ENCODE measurements at regions not wholly inside any gene's neighbourhood (a gene's known extent, or its start where the extent isn't known, plus 50 kb on each side); places are given as distances from the start of the nearest gene placed in this dataset.
A peak's percentile ranks its signal among the peaks of the same experiment; 100 is the strongest.

- Histone ChIP-seq H3K27me3 (ENCODE audit: control insufficient read depth, insufficient read depth, low read length) (no peaks in the 10 kb centered on the region), H3K27ac (ENCODE audit: low read depth, low read length) (peak overlapping the region; percentile 57), H3K9me3 (ENCODE audit: control insufficient read depth, insufficient read depth, low read length) (no peaks in the 10 kb centered on the region; the same call in 1 of the 2 replicates), H3K4me3 (ENCODE audit: low read depth, low read length) (peak overlapping the region; percentile 84)
- no peak for TF ChIP-seq CTCF (IDR thresholded peaks at IDR 0.05; ENCODE audit: low read depth, low read length)
- DNase-seq (ENCODE audit: low read depth, low spot score), result no peak
- ChIA-PET POLR2A (interaction anchor here (0.6 to 1.2 kb wide), 2 partner anchors 19 to 40 kb away, joined by 3 read pairs; no protein-coding TSS in a partner anchor), CTCF (interaction anchor here (0.9 kb wide), 1 partner anchor 17 kb away, joined by 3 read pairs; no protein-coding TSS in a partner anchor)
Measured at GRCh38 chr1:9182784-9183257, 51.8 kb upstream of the H6PD start.

- POLR2A ChIA-PET, result no interaction called here
Measured at GRCh38 chr1:9183441-9183840, 51.1 kb upstream of the H6PD start.

GRCh38 chr1:9183898-9184297 lies 50.7 kb upstream of the H6PD start:
- Histone ChIP-seq H3K27ac (ENCODE audit: low read depth, low read length) (no peak overlapping the region), H3K9me3 (ENCODE audit: control insufficient read depth, insufficient read depth, low read length) (no peaks in the 10 kb centered on the region; the same call in 1 of the 2 replicates), H3K4me3 (ENCODE audit: low read depth, low read length) (peak overlapping the region; percentile 84), H3K27me3 (ENCODE audit: control insufficient read depth, insufficient read depth, low read length) (no peaks in the 10 kb centered on the region)
- ChIA-PET POLR2A (no interaction called here), CTCF (no interaction called here)
- DNase-seq (ENCODE audit: low read depth, low spot score), result no peak
- TF ChIP-seq CTCF (IDR thresholded peaks at IDR 0.05; ENCODE audit: low read depth, low read length), result no peak

More at GRCh38 chr1:9183441-9183840, 51.1 kb upstream of the H6PD start:
- H3K27me3 ChIP-seq (ENCODE audit: control insufficient read depth, insufficient read depth, low read length), result no peaks in the 10 kb centered on the region
- H3K4me3 ChIP-seq (ENCODE audit: low read depth, low read length), result peak overlapping the region; percentile 84
- DNase-seq (ENCODE audit: low read depth, low spot score), result no peak
- no peak for TF ChIP-seq CTCF (IDR thresholded peaks at IDR 0.05; ENCODE audit: low read depth, low read length)
- CTCF ChIA-PET, result interaction anchor here (0.9 kb wide), 1 partner anchor 18 kb away, joined by 3 read pairs; no protein-coding TSS in a partner anchor
- H3K27ac ChIP-seq (ENCODE audit: low read depth, low read length), result no peak overlapping the region
- no peaks in the 10 kb centered on the region; the same call in 1 of the 2 replicates for H3K9me3 ChIP-seq (ENCODE audit: control insufficient read depth, insufficient read depth, low read length)

- no peak for TF ChIP-seq CTCF (IDR thresholded peaks at IDR 0.05; ENCODE audit: low read depth, low read length)
- ChIA-PET CTCF (interaction anchor here (0.5 kb wide), 1 partner anchor 43 kb away, joined by 3 read pairs; no protein-coding TSS in a partner anchor), POLR2A (no interaction called here)
- DNase-seq (ENCODE audit: low read depth, low spot score), result no peak
- Histone ChIP-seq H3K27me3 (ENCODE audit: control insufficient read depth, insufficient read depth, low read length) (no peaks in the 10 kb centered on the region), H3K27ac (ENCODE audit: low read depth, low read length) (no peak overlapping the region), H3K4me3 (ENCODE audit: low read depth, low read length) (no peak overlapping the region; the same call in 1 of the 2 replicates), H3K9me3 (ENCODE audit: control insufficient read depth, insufficient read depth, low read length) (no peaks in the 10 kb centered on the region; the same call in 1 of the 2 replicates)
Measured at GRCh38 chr1:9184749-9185148, 49.8 kb upstream of the H6PD start.

All from AG04450 (cell line).